BJ (cell line): ENCODE measurements at regions not wholly inside any gene's neighbourhood (a gene's known extent, or its start where the extent isn't known, plus 50 kb on each side); places are given as distances from the start of the nearest gene placed in this dataset.

Source experiments
- CTCF ChIA-PET: fragments of 350-600 bp; formaldehyde crosslinking; extraction: SDS; loops from one replicate; lab custom pipeline; 2021; ENCODE audit warnings: antibody characterized with exemption, inconsistent platforms; lab: Yijun Ruan, JAX
- POLR2A ChIA-PET: fragments of 300-600 bp; sonication (Branson Sonifier 250); formaldehyde crosslinking; extraction: SDS; loops from one replicate; lab custom pipeline; 2021; ENCODE audit warnings: antibody characterized with exemption; lab: Charles Lee
- DNase-seq: peaks from one replicate; pipeline ENCODE4 v3.0.0-alpha.2; 2011; ENCODE audit warnings: low read depth
- H3K27me3 ChIP-seq: 2 replicates; pipeline ENCODE4 v1.6.0; 2011; ENCODE audit warnings: low read length; ENCODE audit not compliant: control insufficient read depth, insufficient read depth
- H3K36me3 ChIP-seq: 2 replicates; pipeline ENCODE4 v1.5.1; 2011; ENCODE audit warnings: low read length; ENCODE audit not compliant: control insufficient read depth, insufficient read depth
- H3K4me3 ChIP-seq: 2 replicates; pipeline ENCODE4 v1.5.1; 2011; ENCODE audit warnings: low read depth, mild to moderate bottlenecking, control low read depth, low read length
- CTCF ChIP-seq: IDR thresholded peaks from 2 replicates; pipeline ENCODE4 v1.5.1; 2011; ENCODE audit warnings: low read depth, mild to moderate bottlenecking, control low read depth, inconsistent platforms, low read length, moderate library complexity; ENCODE audit not compliant: insufficient read depth

- Histone ChIP-seq H3K36me3 (no peaks in the 10 kb centered on the region), H3K4me3 (no peak overlapping the region), H3K27me3 (no peaks in the 10 kb centered on the region)
- no peak for TF ChIP-seq CTCF
- DNase-seq: no peak
- POLR2A ChIA-PET: no interaction called here
- CTCF ChIA-PET: interaction anchor here (1.4 kb wide), 2 partner anchors 18 to 20 kb away, joined by 3 read pairs; no protein-coding TSS in a partner anchor
These were observed 279.1 kb downstream of the AEBP2 start for GRCh38 chr12:19718401-19718800.

- no peak for DNase-seq
- CTCF ChIA-PET: interaction anchor here (1.4 to 1.6 kb wide), 2 partner anchors 9 to 17 kb away, joined by 3 to 4 read pairs; no protein-coding TSS in a partner anchor
- no peak for TF ChIP-seq CTCF
- POLR2A ChIA-PET: no interaction called here
- no peaks in the 10 kb centered on the region for H3K36me3 ChIP-seq
- no peak overlapping the region for H3K4me3 ChIP-seq
- H3K27me3 ChIP-seq: no peaks in the 10 kb centered on the region
These were observed 280.4 kb downstream of the AEBP2 start for GRCh38 chr12:19719672-19720071.

GRCh38 chr12:19726122-19726521, 286.8 kb downstream of the AEBP2 start:
- no peak overlapping the region for H3K4me3 ChIP-seq
- no peak for TF ChIP-seq CTCF
- ChIA-PET CTCF (interaction anchor here (1.1 kb wide), 1 partner anchor 13 kb away, joined by 3 read pairs; no protein-coding TSS in a partner anchor), POLR2A (no interaction called here)
- no peaks in the 10 kb centered on the region for H3K27me3 ChIP-seq
- no peaks in the 10 kb centered on the region for H3K36me3 ChIP-seq
- DNase-seq: no peak

GRCh38 chr12:19726592-19726991, 287.3 kb downstream of the AEBP2 start:
- DNase-seq: no peak
- Histone ChIP-seq H3K4me3 (no peak overlapping the region), H3K27me3 (no peaks in the 10 kb centered on the region), H3K36me3 (no peaks in the 10 kb centered on the region)
- TF ChIP-seq CTCF: no peak
- ChIA-PET CTCF (no interaction called here), POLR2A (no interaction called here)

- ChIA-PET POLR2A (no interaction called here), CTCF (interaction anchor here (1.6 kb wide), 1 partner anchor 18 kb away, joined by 3 read pairs; no protein-coding TSS in a partner anchor)
- no peak for TF ChIP-seq CTCF
- DNase-seq: no peak
- Histone ChIP-seq H3K27me3 (no peaks in the 10 kb centered on the region), H3K4me3 (no peak overlapping the region), H3K36me3 (no peaks in the 10 kb centered on the region)
These were observed 297.7 kb downstream of the AEBP2 start for GRCh38 chr12:19737019-19737418.
